Neuronal stem cell (in vitro differentiated cells): ENCODE measurements at regions not wholly inside any gene's neighbourhood (a gene's known extent, or its start where the extent isn't known, plus 50 kb on each side); places are given as distances from the start of the nearest gene placed in this dataset.
A peak's percentile ranks its signal among the peaks of the same experiment; 100 is the strongest.
"Not testable (repeated sequence)": the region's sequence is repeated elsewhere in the genome, so short reads cannot be mapped to it uniquely, and the experiment has no call there.

ENCODE experiments used
- DNase-seq: peaks from one replicate; pipeline ENCODE4 v3.0.0-alpha.2; 2013; ENCODE audit warnings: low spot score
- H2AFZ ChIP-seq: one replicate; pipeline ENCODE4 v1.6.1; 2013; ENCODE audit warnings: mild to moderate bottlenecking, low read length, inconsistent platforms
- H2AK5ac ChIP-seq: 2 replicates; pipeline ENCODE4 v1.6.1; 2013; ENCODE audit warnings: low read depth, mild to moderate bottlenecking, inconsistent platforms, low read length, moderate library complexity, mixed read lengths
- H2BK120ac ChIP-seq: 2 replicates; pipeline ENCODE4 v1.6.1; 2013; ENCODE audit warnings: low read depth, mild to moderate bottlenecking, inconsistent platforms, low read length, moderate library complexity, mixed read lengths
- H2BK12ac ChIP-seq: one replicate; pipeline ENCODE4 v1.6.1; 2013; ENCODE audit warnings: low read length, inconsistent platforms
- H2BK15ac ChIP-seq: 2 replicates; pipeline ENCODE4 v1.6.1; 2013; ENCODE audit warnings: mild to moderate bottlenecking, low read length, inconsistent platforms, mixed read lengths
- H2BK5ac ChIP-seq: one replicate; pipeline ENCODE4 v1.6.1; 2013; ENCODE audit warnings: inconsistent platforms, mild to moderate bottlenecking, low read length, moderate library complexity
- H3K14ac ChIP-seq: one replicate; pipeline ENCODE4 v1.6.1; 2013; ENCODE audit warnings: low read length, inconsistent platforms
- H3K18ac ChIP-seq: 2 replicates; pipeline ENCODE4 v1.6.1; 2013; ENCODE audit warnings: low read length, inconsistent platforms
- H3K23ac ChIP-seq: 2 replicates; pipeline ENCODE4 v1.6.1; 2013; ENCODE audit warnings: low read depth, mild to moderate bottlenecking, mixed read lengths, low read length, inconsistent platforms; ENCODE audit not compliant: poor library complexity
- H3K27ac ChIP-seq: replicated peaks from 3 replicates; pipeline ENCODE4 v1.5.1; 2013; ENCODE audit warnings: low read length, inconsistent platforms
- H3K27me3 ChIP-seq, 3 experiments: 2 replicates each; pipeline ENCODE4 v1.6.1; 2013; ENCODE audit warnings: low read length in 3 of 3, mild to moderate bottlenecking in 2 of 3, inconsistent platforms in 1 of 3, low read depth in 1 of 3, mixed read lengths in 1 of 3, moderate library complexity in 1 of 3; ENCODE audit not compliant: control insufficient read depth in 3 of 3, insufficient read depth in 3 of 3
- H3K36me3 ChIP-seq, 2 donors: replicated peaks in 1 of 2; 2 replicates each; pipeline ENCODE4 v1.6.1; 2013; ENCODE audit warnings: low read length in 2 of 2; ENCODE audit not compliant: control insufficient read depth in 2 of 2, insufficient read depth in 2 of 2
- H3K4ac ChIP-seq: 2 replicates; pipeline ENCODE4 v1.6.1; 2013; ENCODE audit warnings: inconsistent platforms, mild to moderate bottlenecking, low read length, moderate library complexity
- H3K4me1 ChIP-seq, 2 donors: 1 replicate in 1 of 2; 2 replicates in 1 of 2; pipeline ENCODE4 v1.6.1; 2013; ENCODE audit warnings: low read length in 2 of 2, low read depth in 1 of 2; ENCODE audit not compliant: control insufficient read depth in 2 of 2, insufficient read depth in 1 of 2
- H3K4me2 ChIP-seq: one replicate; pipeline ENCODE4 v1.6.1; 2013; ENCODE audit warnings: mild to moderate bottlenecking, low read length, inconsistent platforms; ENCODE audit not compliant: insufficient read depth, poor library complexity, severe bottlenecking
- H3K4me3 ChIP-seq, 2 donors: 2 replicates each; pipeline ENCODE4 v1.5.1; 2013; ENCODE audit warnings: low read length in 2 of 2, mild to moderate bottlenecking in 2 of 2, inconsistent platforms in 1 of 2, moderate library complexity in 1 of 2
- H3K79me1 ChIP-seq: one replicate; pipeline ENCODE4 v1.6.1; 2013; ENCODE audit warnings: low read depth, mild to moderate bottlenecking, inconsistent platforms, low read length, moderate library complexity
- H3K9ac ChIP-seq: one replicate; pipeline ENCODE4 v1.6.1; 2013; ENCODE audit warnings: mild to moderate bottlenecking, low read depth, low read length, inconsistent platforms; ENCODE audit not compliant: poor library complexity
- H3K9me3 ChIP-seq, 2 donors: replicated peaks in 1 of 2; 2 replicates each; pipeline versions ENCODE3 to v1.6.1; 2013; ENCODE audit warnings: low read length in 2 of 2, mild to moderate bottlenecking in 2 of 2, inconsistent platforms in 1 of 2, low read depth in 1 of 2, mixed read lengths in 1 of 2, moderate library complexity in 1 of 2; ENCODE audit not compliant: control insufficient read depth in 2 of 2, insufficient read depth in 1 of 2
- H4K8ac ChIP-seq: one replicate; pipeline ENCODE4 v1.6.1; 2013; ENCODE audit warnings: low read depth, mild to moderate bottlenecking, inconsistent platforms, low read length, moderate library complexity
- H4K91ac ChIP-seq: one replicate; pipeline ENCODE4 v1.6.1; 2013; ENCODE audit warnings: low read length, low read depth, mild to moderate bottlenecking, inconsistent platforms; ENCODE audit not compliant: poor library complexity
- WGBS, 2 donors: extraction: QIAGEN DNeasy Blood & Tissue Kit; methylation state at CpG; one replicate each; pipeline ENCODE4 v1.1.7; 2013; ENCODE audit warnings: missing lambda C conversion rate in 2 of 2, mixed read lengths in 1 of 2; ENCODE audit not compliant: insufficient read length in 2 of 2, insufficient replicate concordance in 1 of 2; ENCODE audit errors: extremely low coverage in 2 of 2; 5-methylcytosine and 5-hydroxymethylcytosine counted together

DNA sequence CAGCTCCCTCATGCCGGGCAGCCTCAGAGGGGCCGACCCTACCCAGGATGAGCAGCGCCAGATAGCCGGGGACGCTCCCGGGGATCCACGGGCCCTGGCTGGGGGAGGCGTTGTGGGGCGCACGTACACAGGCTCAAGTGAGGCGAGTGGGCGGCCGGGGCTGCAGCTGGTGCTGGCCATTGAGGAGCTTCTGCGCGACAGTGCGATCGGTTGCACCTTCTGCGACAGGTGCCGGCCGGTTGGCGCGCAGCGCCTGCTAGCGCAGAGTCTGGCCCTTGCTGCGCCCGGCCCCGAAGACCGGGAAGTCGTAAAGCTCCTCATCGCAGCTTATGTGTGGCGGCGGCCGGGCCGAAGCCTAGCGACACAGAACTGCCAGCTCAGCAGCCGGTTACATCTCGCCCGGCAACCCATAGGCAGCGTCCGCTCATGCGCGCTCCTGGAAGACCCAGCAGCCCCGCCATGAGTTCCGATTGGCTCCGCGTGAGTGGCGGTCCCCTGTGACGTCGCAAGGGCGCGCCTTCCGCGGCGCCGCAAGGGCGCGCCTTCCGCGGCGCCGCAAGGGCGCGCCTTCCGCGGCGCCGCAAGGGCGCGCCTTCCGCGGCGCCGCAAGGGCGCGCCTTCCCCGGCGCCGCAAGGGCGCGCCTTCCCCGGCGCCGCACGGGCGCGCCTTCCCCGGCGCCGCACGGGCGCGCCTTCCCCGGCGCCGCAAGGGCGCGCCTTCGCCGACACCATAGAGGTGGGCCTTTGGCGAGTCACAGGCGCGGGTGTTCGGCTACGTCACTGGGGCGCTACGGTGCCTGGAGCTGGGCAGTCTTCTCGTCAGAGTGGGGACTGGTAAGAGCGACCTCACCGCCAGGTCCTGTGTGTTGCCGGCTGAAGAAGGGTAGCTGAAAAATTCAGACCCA, 308.6 kb downstream of the ZNF37A start:
- H3K14ac ChIP-seq, H3K9ac ChIP-seq, H3K18ac ChIP-seq, H4K8ac ChIP-seq, H3K23ac ChIP-seq, H3K9me3 ChIP-seq, H3K36me3 ChIP-seq, H2BK15ac ChIP-seq, H3K27me3 ChIP-seq, H3K27ac ChIP-seq, H2AFZ ChIP-seq, H3K79me1 ChIP-seq, H2BK120ac ChIP-seq, H4K91ac ChIP-seq, H2BK5ac ChIP-seq, H2AK5ac ChIP-seq, H3K4me1 ChIP-seq, H3K4me2 ChIP-seq, H3K4ac ChIP-seq, H2BK12ac ChIP-seq: not testable (repeated sequence)
- DNase-seq = peak; percentile 68
- H3K4me3 ChIP-seq = peak overlapping the region in 1 of 2 donors; percentile 83
- no CpG with 5 or more reads among the region's 110 CpGs for WGBS, 2 donors

DNA sequence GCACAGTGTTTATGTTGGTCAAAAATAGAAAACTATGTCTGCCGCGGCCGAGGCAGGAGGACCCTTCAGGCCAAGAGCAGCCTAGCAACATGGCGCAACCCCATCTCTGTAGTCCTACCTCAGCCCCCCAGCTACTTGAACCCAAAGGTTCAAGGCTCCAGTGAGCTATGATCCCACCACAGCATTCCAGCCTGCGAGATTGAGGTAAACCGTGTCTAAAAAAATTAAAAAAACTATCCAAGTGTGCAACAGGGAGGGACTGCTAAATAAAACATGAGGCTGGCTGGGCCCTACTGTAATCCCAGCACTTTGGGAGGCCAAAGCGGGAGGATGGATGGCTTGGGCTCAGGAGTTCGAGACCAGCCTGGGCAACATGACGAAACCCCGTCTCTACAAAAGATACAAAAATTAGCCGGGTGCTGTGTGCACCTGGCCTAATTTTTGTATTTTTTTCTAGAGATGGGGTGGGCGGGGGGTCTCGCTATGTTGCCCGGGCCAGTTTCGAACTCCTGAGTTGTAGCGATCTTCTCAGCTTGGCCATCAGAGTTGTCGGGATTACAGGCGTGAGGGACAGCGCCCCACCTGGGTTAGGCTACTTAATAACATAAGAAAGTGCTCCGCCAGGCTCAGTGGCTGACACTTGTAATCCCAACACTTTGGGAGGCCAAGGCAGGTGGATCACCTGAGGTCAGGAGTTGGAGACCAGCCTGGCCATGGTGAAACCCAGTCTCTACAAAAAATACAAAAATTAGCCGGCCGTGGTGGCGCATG, 309.4 kb downstream of the ZNF37A start:
- not testable (repeated sequence) for H2BK120ac ChIP-seq, H3K36me3 ChIP-seq, H2BK12ac ChIP-seq, H3K14ac ChIP-seq, H4K8ac ChIP-seq, H3K27me3 ChIP-seq, H3K23ac ChIP-seq, H3K9ac ChIP-seq, H3K9me3 ChIP-seq, H3K4me2 ChIP-seq, H3K4ac ChIP-seq, H3K79me1 ChIP-seq, DNase-seq, H2AFZ ChIP-seq, H4K91ac ChIP-seq, H2BK15ac ChIP-seq, H2BK5ac ChIP-seq, H3K27ac ChIP-seq, H2AK5ac ChIP-seq, H3K4me1 ChIP-seq, H3K18ac ChIP-seq
- no CpG with 5 or more reads among the region's 23 CpGs for WGBS, 2 donors
- peak overlapping the region in 1 of 2 donors; percentile 76 for H3K4me3 ChIP-seq

DNA sequence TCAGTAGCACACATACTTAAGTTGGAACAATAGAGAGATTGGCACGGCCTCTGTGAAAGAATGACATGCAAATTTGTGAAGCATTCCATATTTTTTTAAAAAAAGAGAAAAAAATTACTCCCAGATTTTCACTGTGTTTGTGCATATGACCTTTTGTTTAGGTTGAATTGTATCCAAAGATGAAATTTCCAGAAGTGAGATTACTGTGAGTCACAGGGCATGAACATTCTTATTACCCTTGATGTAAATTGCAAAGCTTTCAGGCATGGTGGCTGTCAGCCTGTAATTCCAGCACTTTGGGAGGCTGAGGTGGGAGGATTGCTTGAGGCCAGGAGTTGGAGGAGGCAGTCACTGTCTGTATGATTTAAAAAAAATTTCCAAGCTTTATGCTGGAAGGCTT, 329.5 kb downstream of the ZNF37A start:
- H3K4me2 ChIP-seq, H3K36me3 ChIP-seq, H2AK5ac ChIP-seq, H3K9me3 ChIP-seq, H2BK120ac ChIP-seq, H2AFZ ChIP-seq, H3K4ac ChIP-seq, H3K27me3 ChIP-seq, H4K91ac ChIP-seq, H3K23ac ChIP-seq, H2BK12ac ChIP-seq, H3K4me1 ChIP-seq, H3K9ac ChIP-seq, H2BK5ac ChIP-seq, H3K79me1 ChIP-seq, H3K14ac ChIP-seq, DNase-seq, H4K8ac ChIP-seq, H3K27ac ChIP-seq, H3K18ac ChIP-seq, H2BK15ac ChIP-seq, H3K4me3 ChIP-seq: not testable (repeated sequence)
- WGBS, 2 donors = no CpG with 5 or more reads among the region's 1 CpG

DNA sequence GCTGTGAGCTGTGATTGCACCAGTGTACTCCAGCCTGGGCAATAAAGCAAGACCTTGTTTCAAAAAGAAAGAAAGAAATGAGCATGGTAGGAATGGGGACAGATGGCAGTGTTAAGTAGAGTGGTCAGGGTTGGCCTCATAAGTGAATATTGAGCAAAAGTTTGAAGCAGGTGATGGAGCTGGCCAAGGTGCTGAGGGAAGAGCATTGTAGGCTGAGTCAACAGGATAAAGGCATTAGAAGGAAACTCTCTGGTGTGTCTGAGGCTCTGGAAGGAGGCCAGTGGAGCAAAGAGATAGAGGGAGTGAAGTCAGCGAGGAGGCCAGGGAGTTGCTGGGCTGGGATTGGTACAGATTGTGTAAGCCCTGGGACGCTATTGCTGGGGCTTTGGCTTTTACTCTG, 336.1 kb downstream of the ZNF37A start:
- not testable (repeated sequence) for H3K27ac ChIP-seq, H4K91ac ChIP-seq, H3K4me3 ChIP-seq, H2BK5ac ChIP-seq, H3K79me1 ChIP-seq, H3K4me1 ChIP-seq, H2BK120ac ChIP-seq, H3K9ac ChIP-seq, H2BK15ac ChIP-seq, H3K14ac ChIP-seq, H2AFZ ChIP-seq, H2BK12ac ChIP-seq, H3K36me3 ChIP-seq, H2AK5ac ChIP-seq, H3K27me3 ChIP-seq, H3K4ac ChIP-seq, H3K4me2 ChIP-seq, H3K23ac ChIP-seq, DNase-seq, H3K18ac ChIP-seq, H4K8ac ChIP-seq, H3K9me3 ChIP-seq
- WGBS, 2 donors = no CpG with 5 or more reads among the region's 2 CpGs
